Gastroesophageal sphincter (tissue), 4 donors: ENCODE measurements at regions not wholly inside any gene's neighbourhood (a gene's known extent, or its start where the extent isn't known, plus 50 kb on each side); places are given as distances from the start of the nearest gene placed in this dataset.
"Not testable (repeated sequence)": the region's sequence is repeated elsewhere in the genome, so short reads cannot be mapped to it uniquely, and the experiment has no call there.

Experiments
- ATAC-seq: fragments of 150-250 bp; one replicate; pipeline ENCODE4 v1.9.1; 2016; ENCODE audit warnings: mild to moderate bottlenecking, moderate library complexity
- H3K27ac ChIP-seq, 4 donors: fragments of 200-600 bp; sonication (generic) in 3 of 4; 1 replicate in 3 of 4; 2 replicates in 1 of 4; pipeline ENCODE4 v1.5.1; 2016 to 2019
- H3K27me3 ChIP-seq: fragments of 200-600 bp; sonication (generic); one replicate; pipeline ENCODE4 v1.5.1; 2019
- H3K36me3 ChIP-seq, 2 donors: fragments of 200-600 bp; sonication (generic); one replicate each; pipeline ENCODE4 v1.5.1; 2019; ENCODE audit warnings: control low read depth in 1 of 2
- H3K4me1 ChIP-seq, 3 donors: fragments of 200-600 bp; sonication (generic); 1 replicate in 2 of 3; 2 replicates in 1 of 3; pipeline ENCODE4 v1.5.1; 2016 to 2019; ENCODE audit warnings: control low read depth in 2 of 3
- H3K4me3 ChIP-seq, 2 donors: fragments of 200-600 bp; sonication (generic); one replicate each; pipeline ENCODE4 v1.5.1; 2019; ENCODE audit warnings: mild to moderate bottlenecking in 1 of 2, moderate library complexity in 1 of 2
- H3K9me3 ChIP-seq, 3 donors: fragments of 200-600 bp; sonication (generic); one replicate each; pipeline ENCODE4 v1.5.1; 2017 to 2019; ENCODE audit warnings: control low read depth in 2 of 3
- EP300 ChIP-seq: sonication (generic); formaldehyde crosslinking; IDR thresholded peaks from one replicate; pipeline ENCODE4 v1.6.1; 2017; ENCODE audit warnings: antibody characterized with exemption, mild to moderate bottlenecking
- POLR2A ChIP-seq, 2 donors: fragments of 450-650 bp; IDR thresholded peaks; one replicate each; pipeline ENCODE4 v1.6.1; 2017; ENCODE audit warnings: antibody characterized with exemption in 2 of 2, mild to moderate bottlenecking in 2 of 2, moderate library complexity in 1 of 2
- POLR2AphosphoS5 ChIP-seq: sonication (generic); formaldehyde crosslinking; IDR thresholded peaks from one replicate; pipeline ENCODE4 v1.6.1; 2017; ENCODE audit warnings: antibody characterized with exemption
- WGBS, 2 donors: methylation state at CpG; one replicate each; pipeline ENCODE4 v1.1.5; 2018; ENCODE audit warnings: low coverage in 1 of 2; 5-methylcytosine and 5-hydroxymethylcytosine counted together
- TF ChIP-seq, protein P1 (sequence below), 4 experiments: fragments of 200-600 bp in 2 of 4; fragments of 450-650 bp in 2 of 4; sonication (generic) in 1 of 4; IDR thresholded peaks; one replicate each; pipeline ENCODE4 v1.5.1; 2017 to 2019; ENCODE audit warnings: antibody characterized with exemption in 4 of 4, mild to moderate bottlenecking in 2 of 4, moderate library complexity in 2 of 4

DNA sequence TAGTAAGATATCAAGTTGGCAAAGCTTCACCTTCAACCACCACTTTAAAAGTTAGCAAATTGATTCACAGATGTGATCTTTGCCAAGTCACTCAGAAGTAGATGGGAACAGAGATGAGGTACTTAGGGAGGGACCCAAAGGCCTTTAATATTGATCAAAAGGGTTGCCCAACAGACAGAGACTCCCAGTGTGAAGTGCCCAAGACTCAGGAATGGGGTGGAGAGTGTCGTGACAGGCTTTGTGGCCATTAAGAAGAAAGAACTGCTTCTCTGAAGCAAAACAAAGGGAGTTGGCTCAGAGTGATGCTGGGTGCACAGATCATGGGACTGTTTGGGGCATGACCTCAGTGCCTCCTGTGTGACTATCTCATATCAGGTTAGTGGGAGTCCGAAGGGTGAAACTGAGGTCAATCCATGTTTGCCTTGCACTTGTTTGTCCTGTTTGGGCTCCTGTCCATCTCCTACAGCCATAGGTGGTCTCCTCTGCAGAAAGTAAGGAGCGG is 132.3 kb downstream of the APIP start:
- Histone ChIP-seq H3K27ac (no peak overlapping the region), H3K4me1 (no peaks in the 10 kb centered on the region), H3K9me3 (no peaks in the 10 kb centered on the region), H3K27me3 (no peaks in the 10 kb centered on the region), H3K4me3 (no peak overlapping the region), H3K36me3 (no peaks in the 10 kb centered on the region)
- no peak for ATAC-seq
- TF ChIP-seq, protein P1, sequence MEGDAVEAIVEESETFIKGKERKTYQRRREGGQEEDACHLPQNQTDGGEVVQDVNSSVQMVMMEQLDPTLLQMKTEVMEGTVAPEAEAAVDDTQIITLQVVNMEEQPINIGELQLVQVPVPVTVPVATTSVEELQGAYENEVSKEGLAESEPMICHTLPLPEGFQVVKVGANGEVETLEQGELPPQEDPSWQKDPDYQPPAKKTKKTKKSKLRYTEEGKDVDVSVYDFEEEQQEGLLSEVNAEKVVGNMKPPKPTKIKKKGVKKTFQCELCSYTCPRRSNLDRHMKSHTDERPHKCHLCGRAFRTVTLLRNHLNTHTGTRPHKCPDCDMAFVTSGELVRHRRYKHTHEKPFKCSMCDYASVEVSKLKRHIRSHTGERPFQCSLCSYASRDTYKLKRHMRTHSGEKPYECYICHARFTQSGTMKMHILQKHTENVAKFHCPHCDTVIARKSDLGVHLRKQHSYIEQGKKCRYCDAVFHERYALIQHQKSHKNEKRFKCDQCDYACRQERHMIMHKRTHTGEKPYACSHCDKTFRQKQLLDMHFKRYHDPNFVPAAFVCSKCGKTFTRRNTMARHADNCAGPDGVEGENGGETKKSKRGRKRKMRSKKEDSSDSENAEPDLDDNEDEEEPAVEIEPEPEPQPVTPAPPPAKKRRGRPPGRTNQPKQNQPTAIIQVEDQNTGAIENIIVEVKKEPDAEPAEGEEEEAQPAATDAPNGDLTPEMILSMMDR (IDR thresholded peaks at IDR 0.05) = no peak
- WGBS, 2 donors = 76 to 90% methylated on average over 3 of the region's 3 CpGs

DNA sequence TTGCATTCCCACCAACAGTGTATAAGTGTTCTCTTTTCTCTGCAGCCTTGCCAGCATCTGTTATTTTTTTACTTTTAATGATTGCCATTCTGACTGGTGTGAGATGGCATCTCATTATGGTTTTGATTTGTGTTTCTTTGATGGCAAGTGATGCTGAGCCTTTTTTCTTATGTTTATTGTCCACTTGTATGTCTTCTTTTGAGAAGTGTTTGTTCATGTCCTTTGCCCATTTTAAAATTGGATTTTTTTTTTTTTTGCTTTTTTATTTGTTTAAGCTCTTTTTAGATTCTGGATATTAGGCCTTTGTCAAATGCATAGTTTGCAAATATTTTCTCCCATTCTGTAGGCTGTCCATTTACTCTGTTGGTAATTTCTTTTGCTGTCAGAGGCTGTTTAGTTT is 134.4 kb downstream of the APIP start:
- H3K27me3 ChIP-seq, H3K36me3 ChIP-seq, ATAC-seq, H3K4me3 ChIP-seq, H3K9me3 ChIP-seq, H3K4me1 ChIP-seq, H3K27ac ChIP-seq: not testable (repeated sequence)

GRCh38 chr11:34775417-34775888 is 140.7 kb downstream of the APIP start:
- Histone ChIP-seq H3K27me3 (peaks cover 8% of the 10 kb centered on the region), H3K4me3 (no peak overlapping the region), H3K36me3 (no peaks in the 10 kb centered on the region), H3K4me1 (no peaks in the 10 kb centered on the region), H3K27ac (no peak overlapping the region), H3K9me3 (no peaks in the 10 kb centered on the region)
- no peak for TF ChIP-seq EP300
- no peak for TF ChIP-seq POLR2A (IDR thresholded peaks at IDR 0.05)
- TF ChIP-seq POLR2AphosphoS5 = no peak
- TF ChIP-seq, protein P1 (IDR thresholded peaks at IDR 0.05) = no peak
- ATAC-seq = no peak
- 66 to 73% methylated on average over 2 to 3 of the region's 4 CpGs for WGBS, 2 donors

GRCh38 chr11:34774604-34775003 is 141.6 kb downstream of the APIP start:
- no peaks in the 10 kb centered on the region for H3K36me3 ChIP-seq
- 47% methylated on average over 2 of the region's 2 CpGs for WGBS, 2 donors
- H3K4me3 ChIP-seq = no peak overlapping the region
- H3K9me3 ChIP-seq = no peaks in the 10 kb centered on the region
- H3K27ac ChIP-seq = no peak overlapping the region
- H3K4me1 ChIP-seq = no peaks in the 10 kb centered on the region
- ATAC-seq = no peak
- TF ChIP-seq POLR2A (IDR thresholded peaks at IDR 0.05) = no peak
- TF ChIP-seq EP300 = no peak
- TF ChIP-seq POLR2AphosphoS5 = no peak
- TF ChIP-seq, protein P1 (IDR thresholded peaks at IDR 0.05) = no peak
- H3K27me3 ChIP-seq = peaks cover 17% of the 10 kb centered on the region

GRCh38 chr11:34773826-34774225 is 142.4 kb downstream of the APIP start:
- H3K4me3 ChIP-seq = no peak overlapping the region
- H3K9me3 ChIP-seq = no peaks in the 10 kb centered on the region
- TF ChIP-seq POLR2AphosphoS5 = no peak
- TF ChIP-seq, protein P1 (IDR thresholded peaks at IDR 0.05) = no peak
- TF ChIP-seq POLR2A (IDR thresholded peaks at IDR 0.05) = no peak
- no peak for TF ChIP-seq EP300
- no peaks in the 10 kb centered on the region for H3K4me1 ChIP-seq
- 0 to 13% methylated on average over 1 of the region's 1 CpG for WGBS, 2 donors
- no peak overlapping the region for H3K27ac ChIP-seq
- ATAC-seq = no peak
- no peaks in the 10 kb centered on the region for H3K36me3 ChIP-seq
- H3K27me3 ChIP-seq = peaks cover 23% of the 10 kb centered on the region

DNA sequence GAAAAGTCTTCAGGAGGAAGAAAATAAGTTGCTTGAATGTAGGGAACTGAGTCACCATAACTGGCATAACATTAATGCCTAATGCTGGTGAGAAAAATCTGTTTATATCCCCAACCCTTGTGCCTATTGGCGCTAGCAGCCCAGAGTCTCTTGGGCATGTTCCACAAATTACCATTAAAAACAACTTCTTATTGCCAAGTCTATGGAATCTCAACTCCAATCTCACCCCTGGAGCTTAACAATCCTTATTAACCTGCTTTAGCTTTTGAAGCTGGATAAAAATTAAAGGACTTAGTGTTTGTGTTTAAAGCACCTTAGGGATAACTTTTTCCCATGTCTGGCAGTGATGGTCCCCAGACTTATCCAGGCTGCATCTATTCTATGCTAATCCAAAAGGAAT is 143.0 kb downstream of the APIP start:
- H3K27ac ChIP-seq = no peak overlapping the region
- ATAC-seq = no peak
- no peak overlapping the region for H3K4me3 ChIP-seq
- 0 to 83% methylated on average over 1 of the region's 1 CpG for WGBS, 2 donors
- H3K36me3 ChIP-seq = no peaks in the 10 kb centered on the region
- H3K27me3 ChIP-seq = peaks cover 23% of the 10 kb centered on the region
- H3K9me3 ChIP-seq = no peaks in the 10 kb centered on the region
- TF ChIP-seq POLR2A (IDR thresholded peaks at IDR 0.05) (no peak), EP300 (no peak)
- H3K4me1 ChIP-seq = no peaks in the 10 kb centered on the region
